Heart left ventricle (tissue), 13 donors: ENCODE measurements at regions not wholly inside any gene's neighbourhood (a gene's known extent, or its start where the extent isn't known, plus 50 kb on each side); places are given as distances from the start of the nearest gene placed in this dataset.

Source experiments
- POLR2A ChIP-seq, 2 donors: fragments of 450-650 bp; IDR thresholded peaks; one replicate each; pipeline ENCODE4 v1.6.1; 2017; ENCODE audit warnings: antibody characterized with exemption in 2 of 2, mild to moderate bottlenecking in 2 of 2, moderate library complexity in 2 of 2
- TF ChIP-seq, protein P1 (sequence below), 12 donors: fragments of 200-600 bp; sonication (generic) in 4 of 12; IDR thresholded peaks; one replicate each; pipeline versions ENCODE4 v1.5.0 to v1.8.0; 2018 to 2022; ENCODE audit warnings: antibody characterized with exemption in 12 of 12, mild to moderate bottlenecking in 5 of 12
- donor health status: ischemic (EF 13 %, LVEDD 7.1; RV severe dilation, severe dysfunction).
- donor health status: DM: no; HTN: yes; CAD: no.
- donor health status: DM: no; HTN: no; CAD: no.
- donor health status: ischemic (EF 25% LVEDD 6.9; RV normal size, moderate dysfunction).
- donor health status: ischemic (EF 25% LVEDD 5.7; RV mildly dilated, moderate dysfunction).
- donor health status: ischemic (EF 35%, LVEDD 5.7; RV mildly dilated, moderate dysfunction).
- donor health status: nonischemic (EF 11% LVEDD 7.7; RV severe dilation, severe dysfunction).
- donor health status: DM: yes; HTN: yes; CAD: no.
- donor health status: PGD.
- donor health status: ischemic (EF 29% LVEDD 5.4; RV normal size, mild dysfunction).
- donor health status: nonischemic (EF 23%, LVEDD 6.1; RV moderate dilation, normal function).

DNA sequence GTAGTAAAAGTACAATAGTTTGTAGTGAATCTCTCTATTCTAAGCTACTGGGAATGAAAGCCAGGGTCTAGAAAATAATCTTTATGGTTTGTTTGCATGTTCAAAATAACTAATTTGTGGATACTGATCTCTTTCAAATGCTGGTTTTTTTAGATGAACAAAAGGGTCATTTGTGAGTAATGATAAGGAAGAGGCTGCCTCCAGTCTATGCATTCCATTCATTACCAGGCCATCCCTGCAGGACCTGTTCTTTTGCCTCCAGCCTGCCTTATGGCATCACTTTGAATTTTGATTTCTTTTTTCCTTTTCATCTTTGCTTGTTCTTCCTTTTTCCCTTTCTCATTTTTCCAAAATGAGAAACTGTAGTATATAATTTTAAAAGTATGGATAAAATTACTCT is 312.3 kb downstream of the CWC27 start:
- TF ChIP-seq, protein P1, sequence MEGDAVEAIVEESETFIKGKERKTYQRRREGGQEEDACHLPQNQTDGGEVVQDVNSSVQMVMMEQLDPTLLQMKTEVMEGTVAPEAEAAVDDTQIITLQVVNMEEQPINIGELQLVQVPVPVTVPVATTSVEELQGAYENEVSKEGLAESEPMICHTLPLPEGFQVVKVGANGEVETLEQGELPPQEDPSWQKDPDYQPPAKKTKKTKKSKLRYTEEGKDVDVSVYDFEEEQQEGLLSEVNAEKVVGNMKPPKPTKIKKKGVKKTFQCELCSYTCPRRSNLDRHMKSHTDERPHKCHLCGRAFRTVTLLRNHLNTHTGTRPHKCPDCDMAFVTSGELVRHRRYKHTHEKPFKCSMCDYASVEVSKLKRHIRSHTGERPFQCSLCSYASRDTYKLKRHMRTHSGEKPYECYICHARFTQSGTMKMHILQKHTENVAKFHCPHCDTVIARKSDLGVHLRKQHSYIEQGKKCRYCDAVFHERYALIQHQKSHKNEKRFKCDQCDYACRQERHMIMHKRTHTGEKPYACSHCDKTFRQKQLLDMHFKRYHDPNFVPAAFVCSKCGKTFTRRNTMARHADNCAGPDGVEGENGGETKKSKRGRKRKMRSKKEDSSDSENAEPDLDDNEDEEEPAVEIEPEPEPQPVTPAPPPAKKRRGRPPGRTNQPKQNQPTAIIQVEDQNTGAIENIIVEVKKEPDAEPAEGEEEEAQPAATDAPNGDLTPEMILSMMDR (IDR thresholded peaks at IDR 0.05), result no peak
- no peak for TF ChIP-seq POLR2A (IDR thresholded peaks at IDR 0.05)
